ENCODE measurements at regions not wholly inside any gene's neighbourhood (a gene's known extent, or its start where the extent isn't known, plus 50 kb on each side); places are given as distances from the start of the nearest gene placed in this dataset.
"Not testable (repeated sequence)": the region's sequence is repeated elsewhere in the genome, so short reads cannot be mapped to it uniquely, and the experiment has no call there.

- not testable (repeated sequence) for TF ChIP-seq CTCF (IDR thresholded peaks at IDR 0.05; ENCODE audit: low read depth, low read length); EZH2phosphoT487 (IDR thresholded peaks at IDR 0.05; ENCODE audit: low read depth)
These were observed 426.5 kb upstream of the RGS18 start for GRCh38 chr1:191731608-191732302.
